D721Med (cell line): ENCODE measurements at regions not wholly inside any gene's neighbourhood (a gene's known extent, or its start where the extent isn't known, plus 50 kb on each side); places are given as distances from the start of the nearest gene placed in this dataset.
A peak's percentile ranks its signal among the peaks of the same experiment; 100 is the strongest.

Experiments used
- DNase-seq: peaks from one replicate; pipeline ENCODE4 v3.0.0; 2011; ENCODE audit warnings: low spot score; ENCODE audit not compliant: insufficient read length
- FAIRE-seq: peaks from 2 replicates; lab custom pipeline; 2011; peaks lifted over from hg19 to GRCh38; lab: Jason Lieb, UNC
- TF ChIP-seq, protein P1 (sequence below): IDR thresholded peaks from 2 replicates; pipeline ENCODE4 v1.5.1; 2012; ENCODE audit warnings: mild to moderate bottlenecking, control low read depth; ENCODE audit not compliant: insufficient read depth; ENCODE audit errors: missing control alignments

DNA sequence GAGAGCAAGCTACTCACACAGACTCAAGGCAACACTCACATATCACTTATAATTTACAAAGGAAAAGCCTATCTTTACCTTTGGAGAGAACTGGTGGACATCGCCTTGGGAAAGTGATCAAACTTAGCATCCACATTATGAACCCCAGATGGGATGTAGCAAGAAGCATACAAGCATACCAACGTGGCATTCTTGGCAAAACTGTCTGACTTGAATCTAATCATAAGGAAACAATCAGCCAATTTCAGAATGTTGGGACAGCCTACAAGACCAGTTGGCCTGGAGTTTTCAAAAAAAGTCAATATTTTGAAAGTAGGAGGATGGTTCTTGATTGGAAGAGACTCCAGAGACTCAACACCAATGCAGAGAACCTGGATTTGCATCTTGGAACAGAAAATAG lies 79.1 kb upstream of the PMAIP1 start:
- DNase-seq, result no peak
- peak; percentile 95 for FAIRE-seq
- TF ChIP-seq, protein P1, sequence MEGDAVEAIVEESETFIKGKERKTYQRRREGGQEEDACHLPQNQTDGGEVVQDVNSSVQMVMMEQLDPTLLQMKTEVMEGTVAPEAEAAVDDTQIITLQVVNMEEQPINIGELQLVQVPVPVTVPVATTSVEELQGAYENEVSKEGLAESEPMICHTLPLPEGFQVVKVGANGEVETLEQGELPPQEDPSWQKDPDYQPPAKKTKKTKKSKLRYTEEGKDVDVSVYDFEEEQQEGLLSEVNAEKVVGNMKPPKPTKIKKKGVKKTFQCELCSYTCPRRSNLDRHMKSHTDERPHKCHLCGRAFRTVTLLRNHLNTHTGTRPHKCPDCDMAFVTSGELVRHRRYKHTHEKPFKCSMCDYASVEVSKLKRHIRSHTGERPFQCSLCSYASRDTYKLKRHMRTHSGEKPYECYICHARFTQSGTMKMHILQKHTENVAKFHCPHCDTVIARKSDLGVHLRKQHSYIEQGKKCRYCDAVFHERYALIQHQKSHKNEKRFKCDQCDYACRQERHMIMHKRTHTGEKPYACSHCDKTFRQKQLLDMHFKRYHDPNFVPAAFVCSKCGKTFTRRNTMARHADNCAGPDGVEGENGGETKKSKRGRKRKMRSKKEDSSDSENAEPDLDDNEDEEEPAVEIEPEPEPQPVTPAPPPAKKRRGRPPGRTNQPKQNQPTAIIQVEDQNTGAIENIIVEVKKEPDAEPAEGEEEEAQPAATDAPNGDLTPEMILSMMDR, result no peak

DNA sequence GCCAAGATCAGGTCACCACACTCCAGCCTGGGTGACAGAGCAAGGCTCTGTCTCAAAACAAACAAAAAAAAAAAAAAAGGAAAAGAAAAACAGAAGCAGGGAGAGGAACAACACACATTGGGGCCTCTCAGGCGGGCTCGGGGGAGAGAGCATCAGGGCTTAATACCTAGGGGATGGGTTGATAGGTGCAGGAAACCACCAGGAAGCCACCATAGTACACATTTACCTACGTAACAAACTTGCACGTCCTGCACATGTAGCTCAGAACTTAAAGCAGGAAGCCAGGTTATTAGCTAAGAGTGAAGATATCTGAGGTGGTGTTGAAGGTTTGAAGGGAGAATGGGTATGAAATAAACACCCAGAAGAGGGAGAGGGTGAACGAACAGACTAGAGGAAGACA lies 81.0 kb upstream of the PMAIP1 start:
- peak; percentile 92 for FAIRE-seq
- no peak for DNase-seq
- TF ChIP-seq, protein P1, result no peak

DNA sequence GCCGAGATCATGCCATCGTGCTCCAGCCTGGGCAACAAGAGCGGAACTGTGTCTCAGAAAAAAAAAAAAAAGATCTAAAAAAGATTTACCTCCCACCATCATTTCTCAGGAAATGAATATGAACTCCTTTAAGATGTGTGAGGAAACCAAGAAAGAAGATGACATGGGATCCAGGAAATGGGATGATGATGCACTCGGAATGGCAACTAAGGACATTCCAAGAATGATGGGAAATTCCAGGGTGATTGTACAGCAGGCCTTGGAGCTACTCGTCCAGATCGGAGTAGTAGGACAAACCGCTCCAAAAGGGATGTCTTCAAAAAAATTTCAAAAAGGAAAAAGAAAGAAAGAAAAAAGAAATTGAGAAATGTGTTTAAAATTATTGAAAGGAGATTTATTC lies 84.9 kb upstream of the PMAIP1 start:
- TF ChIP-seq, protein P1, result no peak
- FAIRE-seq (no peak), DNase-seq (no peak)

DNA sequence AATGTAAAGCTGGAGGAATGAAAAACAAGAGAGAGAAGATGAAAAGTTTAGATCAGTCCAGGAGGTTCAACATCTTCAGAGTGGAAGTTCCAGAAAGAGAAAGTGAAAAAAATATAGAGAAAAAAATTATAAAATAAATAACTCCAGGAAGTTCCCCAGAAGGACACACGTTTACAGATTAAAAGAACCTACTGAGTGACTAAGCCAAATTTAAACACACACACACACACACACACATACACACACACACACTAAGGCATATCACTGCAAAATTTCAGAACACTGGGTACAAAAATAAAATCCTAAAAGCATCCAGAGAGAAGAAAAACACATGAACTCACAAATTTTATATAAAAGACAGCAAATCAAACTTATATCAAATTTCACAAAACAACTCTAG lies 85.9 kb upstream of the PMAIP1 start:
- FAIRE-seq (no peak), DNase-seq (no peak)
- TF ChIP-seq, protein P1, result no peak

DNA sequence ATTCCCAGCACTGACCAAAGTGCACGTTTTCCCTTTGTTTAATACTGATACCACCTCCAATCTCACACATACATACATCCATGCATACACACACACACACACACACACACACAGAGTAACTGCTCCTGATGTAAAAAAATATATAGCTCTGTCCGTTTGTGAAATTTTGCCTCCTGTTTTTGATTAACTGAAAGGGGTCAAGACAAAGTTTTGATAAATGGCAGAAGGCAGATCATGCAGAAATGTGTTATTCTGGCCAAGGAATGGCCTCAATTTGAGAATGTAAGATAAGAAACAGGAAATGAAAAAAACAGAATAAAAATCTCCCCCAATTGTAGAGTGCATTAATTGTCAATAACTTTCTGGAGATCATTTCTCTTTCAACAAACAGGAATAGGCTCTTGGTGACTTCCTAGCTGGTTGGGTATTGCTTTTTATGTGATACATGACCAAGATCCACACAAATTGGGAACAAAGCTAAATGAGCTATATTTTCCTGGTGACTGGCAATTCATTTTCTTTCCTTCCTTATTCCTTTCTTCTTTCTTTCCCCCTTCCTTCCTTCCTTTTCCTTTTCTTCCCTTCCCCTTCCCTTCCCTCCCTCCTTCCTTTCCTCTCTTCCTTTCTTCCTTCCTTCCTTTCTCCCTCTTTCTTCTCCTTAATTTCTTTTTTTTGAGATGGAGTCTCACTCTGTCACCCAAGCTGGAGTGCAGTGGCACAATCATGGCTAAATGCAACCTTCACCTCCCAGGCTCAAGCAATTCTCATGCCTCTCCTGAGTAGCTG lies 88.9 kb upstream of the PMAIP1 start:
- no peak for FAIRE-seq
- TF ChIP-seq, protein P1, result no peak

DNA sequence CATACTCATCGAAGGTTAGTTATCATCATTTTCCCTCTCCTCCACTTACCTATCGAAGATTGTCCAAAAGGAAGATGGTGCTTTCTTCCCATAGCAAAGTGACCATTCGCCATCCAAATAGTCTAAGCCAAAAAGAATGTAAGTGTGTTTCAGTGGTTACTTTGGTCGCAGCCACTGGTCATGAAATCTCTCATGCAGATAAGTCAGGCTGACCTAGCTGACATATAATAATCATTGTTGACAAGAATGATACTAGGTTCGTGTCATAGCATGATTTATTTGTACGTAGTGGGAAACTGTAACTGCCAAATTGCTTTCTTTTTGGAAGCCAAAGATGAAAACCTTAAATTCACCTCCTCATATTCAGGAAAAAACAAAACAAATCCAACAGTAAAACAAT lies 89.6 kb upstream of the PMAIP1 start:
- TF ChIP-seq, protein P1, result no peak
- no peak for DNase-seq
- FAIRE-seq, result peak; percentile 93

More for the DNA sequence above, 88.9 kb upstream of the PMAIP1 start:
- DNase-seq, result no peak

DNA sequence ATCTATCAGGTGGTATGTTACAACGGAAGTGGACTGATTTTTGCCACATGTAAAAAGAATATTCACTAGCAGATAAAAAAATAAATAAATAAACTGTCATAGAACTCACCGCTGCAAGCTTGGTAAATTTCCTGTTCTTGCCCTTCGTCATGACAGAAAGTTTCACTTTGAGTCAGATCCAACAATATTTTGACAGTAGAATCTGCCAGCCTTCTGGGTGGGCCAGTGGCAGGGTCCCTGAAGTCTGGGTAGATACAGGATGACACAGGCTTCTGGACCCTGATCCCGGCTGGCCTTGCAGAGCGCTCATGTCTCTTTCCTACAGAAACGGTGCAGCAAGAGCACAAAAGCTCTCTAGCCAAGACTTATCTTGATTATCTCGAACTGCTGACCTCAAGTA lies 97.8 kb upstream of the PMAIP1 start:
- no peak for FAIRE-seq
- TF ChIP-seq, protein P1, result no peak
- no peak for DNase-seq
